GM12878 (cell line): ENCODE measurements at regions not wholly inside any gene's neighbourhood (a gene's known extent, or its start where the extent isn't known, plus 50 kb on each side); places are given as distances from the start of the nearest gene placed in this dataset.

Experiments used
- ATAC-seq: fragments of 200-7000 bp; cut with Tn5 transposase; 3 replicates; pipeline ENCODE4 v1.9.1; 2020; ENCODE audit warnings: mild to moderate bottlenecking, moderate library complexity
- BruUV-seq: library from RNA; stranded (reverse); fragments of 400-500 nt; replicated peaks from 2 replicates; lab custom pipeline; 2021; lab: Mats Ljungman, UMichigan
- CTCF ChIA-PET: fragments of 300-600 bp; sonication (Branson Sonifier 250); formaldehyde crosslinking; extraction: SDS; loops from one replicate; lab custom pipeline; 2021; ENCODE audit warnings: inconsistent platforms; lab: Yijun Ruan, JAX
- POLR2A ChIA-PET: fragments of 350-600 bp; formaldehyde crosslinking; extraction: SDS; loops from one replicate; lab custom pipeline; 2021; ENCODE audit warnings: inconsistent platforms; lab: Charles Lee
- RAD21 ChIA-PET: fragments of 300-600 bp; sonication (Branson Sonifier 250); formaldehyde crosslinking; loops from one replicate; lab custom pipeline; 2023; ENCODE audit warnings: antibody characterized with exemption; ENCODE audit not compliant: unreplicated experiment; lab: Charles Lee
- SMC1A ChIA-PET: fragments of 300-600 bp; sonication (Branson Sonifier 250); formaldehyde crosslinking; loops from one replicate; lab custom pipeline; 2023; ENCODE audit not compliant: unreplicated experiment, uncharacterized antibody; lab: Charles Lee
- DNase-seq: peaks from one replicate; pipeline ENCODE4 v3.0.0-alpha.2; 2011; ENCODE audit warnings: low read depth, low spot score
- FAIRE-seq: peaks from 3 replicates; lab custom pipeline; 2011; peaks lifted over from hg19 to GRCh38; lab: Jason Lieb, UNC
- H2AFZ ChIP-seq: 2 replicates; pipeline ENCODE4 v1.6.0; 2011; ENCODE audit warnings: low read depth, low read length, control low read depth; ENCODE audit not compliant: control insufficient read depth
- H3K27ac ChIP-seq: 2 replicates; pipeline ENCODE4 v1.5.1; 2011; ENCODE audit warnings: control low read depth; ENCODE audit not compliant: control insufficient read depth, insufficient read depth
- H3K27me3 ChIP-seq, 2 experiments: replicated peaks in 1 of 2; 2 replicates each; pipeline versions ENCODE4 v1.6.0 to v1.6.1; 2011; ENCODE audit warnings: low read length in 1 of 2; ENCODE audit not compliant: control insufficient read depth in 2 of 2, insufficient read depth in 2 of 2
- H3K36me3 ChIP-seq, 2 experiments: 2 replicates each; pipeline ENCODE4 v1.5.1; 2011; ENCODE audit warnings: low read length in 1 of 2; ENCODE audit not compliant: control insufficient read depth in 2 of 2, insufficient read depth in 2 of 2
- H3K4me1 ChIP-seq: 2 replicates; pipeline ENCODE4 v1.6.1; 2011; ENCODE audit warnings: mild to moderate bottlenecking, low read length, moderate library complexity, mixed read lengths; ENCODE audit not compliant: control insufficient read depth, insufficient read depth
- H3K4me2 ChIP-seq: 2 replicates; pipeline ENCODE4 v1.6.0; 2011; ENCODE audit warnings: control low read depth; ENCODE audit not compliant: control insufficient read depth, insufficient read depth
- H3K4me3 ChIP-seq: fragments of 200-600 bp; sonication (generic); 2 replicates; pipeline ENCODE4 v1.5.1; 2016
- H3K79me2 ChIP-seq: 2 replicates; pipeline ENCODE4 v1.6.0; 2011; ENCODE audit warnings: low read length; ENCODE audit not compliant: control insufficient read depth, insufficient read depth
- H3K9ac ChIP-seq: 2 replicates; pipeline ENCODE4 v1.8.0; 2011; ENCODE audit warnings: low read length, control low read depth, mixed read lengths; ENCODE audit not compliant: control insufficient read depth, insufficient read depth
- H3K9me3 ChIP-seq: replicated peaks from 3 replicates; pipeline ENCODE4 v1.5.1; 2011; ENCODE audit warnings: mild to moderate bottlenecking, low read length; ENCODE audit not compliant: control insufficient read depth, insufficient read depth
- H4K20me1 ChIP-seq: 2 replicates; pipeline ENCODE4 v1.6.0; 2011; ENCODE audit not compliant: control insufficient read depth, insufficient read depth
- FOXM1 ChIP-seq: IDR thresholded peaks from 2 replicates; pipeline ENCODE4 v1.6.1; 2012; ENCODE audit warnings: low read depth, mild to moderate bottlenecking, inconsistent platforms, low read length, moderate library complexity
- HDAC6 ChIP-seq: fragments of 200-600 bp; sonication (generic); IDR thresholded peaks from one replicate; pipeline ENCODE4 v1.8.0; 2017; ENCODE audit warnings: antibody characterized with exemption; ENCODE audit not compliant: unreplicated experiment
- IKZF1 ChIP-seq: fragments of 450-650 bp; conservative IDR thresholded peaks from 2 replicates; pipeline ENCODE4 v1.6.1; 2017; ENCODE audit warnings: antibody characterized with exemption, mild to moderate bottlenecking
- KDM1A ChIP-seq: fragments of 200-600 bp; sonication (generic); IDR thresholded peaks from 2 replicates; pipeline ENCODE4 v1.6.1; 2016; ENCODE audit warnings: borderline replicate concordance
- MYB ChIP-seq: fragments of 150-350 bp; IDR thresholded peaks from 2 replicates; pipeline ENCODE4 v1.6.1; 2014; ENCODE audit warnings: mild to moderate bottlenecking, low read depth, low read length, borderline replicate concordance
- SIN3A ChIP-seq: IDR thresholded peaks from 2 replicates; pipeline ENCODE4 v1.6.1; 2012; ENCODE audit warnings: low read depth, low read length, improper control_type of control experiment
- SP1 ChIP-seq: IDR thresholded peaks from one replicate; pipeline ENCODE4 v1.6.1; 2011; ENCODE audit warnings: low read depth, low read length
- STAT1 ChIP-seq: fragments of 450-650 bp; conservative IDR thresholded peaks from 2 replicates; pipeline ENCODE4 v1.6.1; 2014; ENCODE audit warnings: antibody characterized with exemption, mild to moderate bottlenecking
- WGBS: methylation state at CpG from one replicate; pipeline ENCODE4 v1.1.6; 2016; ENCODE audit warnings: low lambda C conversion rate; ENCODE audit not compliant: insufficient replicate concordance, insufficient coverage; ENCODE audit errors: missing lambda C conversion rate; 5-methylcytosine and 5-hydroxymethylcytosine counted together
- in situ Hi-C: fragments of 300-500 bp; cut with MboI; formaldehyde crosslinking; loops from 9 replicates; pipeline ENCODE4 v1.14.3; 2018; ENCODE audit warnings: mixed read lengths
- intact Hi-C: fragments of 100-400 bp; cut with micrococcal nuclease; formaldehyde crosslinking; loops from one replicate; pipeline ENCODE4 v1.14.2; 2022; ENCODE audit not compliant: unreplicated experiment
- TF ChIP-seq, protein P1 (sequence below): fragments of 450-650 bp; IDR thresholded peaks from 2 replicates; pipeline ENCODE4 v1.6.1; 2018; ENCODE audit warnings: borderline replicate concordance, mild to moderate bottlenecking; ENCODE audit not compliant: partially characterized antibody
- TF ChIP-seq, protein P2 (sequence below): IDR thresholded peaks from 2 replicates; pipeline ENCODE4 v1.6.1; 2012; ENCODE audit warnings: mild to moderate bottlenecking, low read depth, low read length
- TF ChIP-seq, protein P3 (sequence below): IDR thresholded peaks from 2 replicates; pipeline ENCODE4 v1.6.1; 2012; ENCODE audit warnings: low read depth, low read length, improper control_type of control experiment

DNA sequence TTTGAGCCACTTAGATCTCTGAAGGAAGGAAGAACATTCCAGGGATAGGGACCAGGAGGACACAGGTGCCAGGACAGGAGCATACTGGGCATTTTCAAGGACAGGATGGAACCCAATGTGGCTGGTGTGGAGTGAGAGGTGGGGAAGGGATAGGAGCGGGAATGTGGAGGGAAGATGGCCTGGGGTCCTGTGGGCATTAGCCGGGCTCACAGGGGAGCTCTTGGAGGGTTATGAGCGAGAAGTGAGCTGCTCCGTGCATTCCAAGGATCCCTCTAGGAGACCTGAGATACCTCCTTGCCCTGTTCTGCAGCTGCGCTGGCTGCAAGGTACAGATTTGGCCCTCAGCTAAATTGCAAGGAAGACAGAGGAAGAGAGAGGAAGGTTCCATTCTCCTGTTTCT lies 87.5 kb downstream of the IER5 start (continued):
- TF ChIP-seq, protein P1, sequence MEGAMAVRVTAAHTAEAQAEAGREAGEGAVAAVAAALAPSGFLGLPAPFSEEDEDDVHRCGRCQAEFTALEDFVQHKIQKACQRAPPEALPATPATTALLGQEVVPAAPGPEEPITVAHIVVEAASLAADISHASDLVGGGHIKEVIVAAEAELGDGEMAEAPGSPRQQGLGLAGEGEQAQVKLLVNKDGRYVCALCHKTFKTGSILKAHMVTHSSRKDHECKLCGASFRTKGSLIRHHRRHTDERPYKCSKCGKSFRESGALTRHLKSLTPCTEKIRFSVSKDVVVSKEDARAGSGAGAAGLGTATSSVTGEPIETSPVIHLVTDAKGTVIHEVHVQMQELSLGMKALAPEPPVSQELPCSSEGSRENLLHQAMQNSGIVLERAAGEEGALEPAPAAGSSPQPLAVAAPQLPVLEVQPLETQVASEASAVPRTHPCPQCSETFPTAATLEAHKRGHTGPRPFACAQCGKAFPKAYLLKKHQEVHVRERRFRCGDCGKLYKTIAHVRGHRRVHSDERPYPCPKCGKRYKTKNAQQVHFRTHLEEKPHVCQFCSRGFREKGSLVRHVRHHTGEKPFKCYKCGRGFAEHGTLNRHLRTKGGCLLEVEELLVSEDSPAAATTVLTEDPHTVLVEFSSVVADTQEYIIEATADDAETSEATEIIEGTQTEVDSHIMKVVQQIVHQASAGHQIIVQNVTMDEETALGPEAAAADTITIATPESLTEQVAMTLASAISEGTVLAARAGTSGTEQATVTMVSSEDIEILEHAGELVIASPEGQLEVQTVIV = no peak

DNA sequence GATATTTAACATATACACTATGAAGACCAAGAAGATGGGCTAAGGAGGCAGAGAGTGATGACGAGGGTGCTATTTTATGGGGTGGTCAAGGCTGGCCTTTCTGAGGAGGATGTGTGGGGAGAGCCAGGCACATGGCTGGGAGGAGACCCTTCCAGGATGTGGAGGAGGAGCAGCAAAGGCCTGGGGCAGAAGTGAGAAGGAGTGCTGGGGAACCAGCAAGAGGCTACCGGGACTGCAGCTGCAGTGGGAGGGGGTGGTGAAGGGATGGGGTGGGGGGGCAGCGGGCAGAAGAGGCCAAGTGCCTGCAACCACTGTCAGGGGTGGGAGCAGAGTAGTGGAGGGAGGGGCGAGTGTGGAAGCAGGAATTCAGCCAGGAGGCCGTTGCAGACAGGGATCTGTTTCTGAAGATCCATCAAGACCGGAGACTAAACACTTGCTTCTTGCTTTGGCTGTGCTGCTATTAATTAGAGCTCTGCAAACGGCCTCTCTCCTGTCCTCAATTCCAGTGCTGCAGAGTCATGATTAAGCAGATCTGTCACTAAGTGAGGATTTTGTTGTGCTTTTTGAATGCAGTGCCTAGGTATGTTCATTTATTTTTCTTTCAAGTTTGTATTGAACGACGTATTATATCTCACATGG lies 89.9 kb downstream of the IER5 start:
- H2AFZ ChIP-seq = no peak overlapping the region
- H3K27me3 ChIP-seq = no peaks in the 10 kb centered on the region; a peak in 1 of 4 replicates
- DNase-seq = no peak
- POLR2A ChIA-PET = no interaction called here
- CTCF ChIA-PET = interaction anchor here (2.1 kb wide), 1 partner anchor 9 kb away, joined by 8 read pairs; no protein-coding TSS in a partner anchor
- ATAC-seq = no peak
- no peak for FAIRE-seq
- no TSS peak for BruUV-seq
- no peak overlapping the region for H3K9ac ChIP-seq
- no peak overlapping the region for H3K4me2 ChIP-seq
- H4K20me1 ChIP-seq = no peaks in the 10 kb centered on the region; the same call in 1 of the 2 replicates
- H3K79me2 ChIP-seq = no peaks in the 10 kb centered on the region
- WGBS = 54% methylated on average over 5 of the region's 9 CpGs
- H3K9me3 ChIP-seq = no peaks in the 10 kb centered on the region; the same call in 2 of the 3 replicates
- peaks cover 12% of the 10 kb centered on the region for H3K4me1 ChIP-seq
- no peak overlapping the region for H3K4me3 ChIP-seq
- RAD21 ChIA-PET = no interaction called here
- intact Hi-C loops (no loop called here), in situ Hi-C loops (no loop called here)
- no peak for TF ChIP-seq KDM1A
- TF ChIP-seq, protein P2, sequence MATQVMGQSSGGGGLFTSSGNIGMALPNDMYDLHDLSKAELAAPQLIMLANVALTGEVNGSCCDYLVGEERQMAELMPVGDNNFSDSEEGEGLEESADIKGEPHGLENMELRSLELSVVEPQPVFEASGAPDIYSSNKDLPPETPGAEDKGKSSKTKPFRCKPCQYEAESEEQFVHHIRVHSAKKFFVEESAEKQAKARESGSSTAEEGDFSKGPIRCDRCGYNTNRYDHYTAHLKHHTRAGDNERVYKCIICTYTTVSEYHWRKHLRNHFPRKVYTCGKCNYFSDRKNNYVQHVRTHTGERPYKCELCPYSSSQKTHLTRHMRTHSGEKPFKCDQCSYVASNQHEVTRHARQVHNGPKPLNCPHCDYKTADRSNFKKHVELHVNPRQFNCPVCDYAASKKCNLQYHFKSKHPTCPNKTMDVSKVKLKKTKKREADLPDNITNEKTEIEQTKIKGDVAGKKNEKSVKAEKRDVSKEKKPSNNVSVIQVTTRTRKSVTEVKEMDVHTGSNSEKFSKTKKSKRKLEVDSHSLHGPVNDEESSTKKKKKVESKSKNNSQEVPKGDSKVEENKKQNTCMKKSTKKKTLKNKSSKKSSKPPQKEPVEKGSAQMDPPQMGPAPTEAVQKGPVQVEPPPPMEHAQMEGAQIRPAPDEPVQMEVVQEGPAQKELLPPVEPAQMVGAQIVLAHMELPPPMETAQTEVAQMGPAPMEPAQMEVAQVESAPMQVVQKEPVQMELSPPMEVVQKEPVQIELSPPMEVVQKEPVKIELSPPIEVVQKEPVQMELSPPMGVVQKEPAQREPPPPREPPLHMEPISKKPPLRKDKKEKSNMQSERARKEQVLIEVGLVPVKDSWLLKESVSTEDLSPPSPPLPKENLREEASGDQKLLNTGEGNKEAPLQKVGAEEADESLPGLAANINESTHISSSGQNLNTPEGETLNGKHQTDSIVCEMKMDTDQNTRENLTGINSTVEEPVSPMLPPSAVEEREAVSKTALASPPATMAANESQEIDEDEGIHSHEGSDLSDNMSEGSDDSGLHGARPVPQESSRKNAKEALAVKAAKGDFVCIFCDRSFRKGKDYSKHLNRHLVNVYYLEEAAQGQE = no peak
- no peak for TF ChIP-seq IKZF1
- no peak for TF ChIP-seq SIN3A
- no peak for TF ChIP-seq MYB
- TF ChIP-seq FOXM1 = no peak
- TF ChIP-seq STAT1 = no peak
- TF ChIP-seq, protein P3, sequence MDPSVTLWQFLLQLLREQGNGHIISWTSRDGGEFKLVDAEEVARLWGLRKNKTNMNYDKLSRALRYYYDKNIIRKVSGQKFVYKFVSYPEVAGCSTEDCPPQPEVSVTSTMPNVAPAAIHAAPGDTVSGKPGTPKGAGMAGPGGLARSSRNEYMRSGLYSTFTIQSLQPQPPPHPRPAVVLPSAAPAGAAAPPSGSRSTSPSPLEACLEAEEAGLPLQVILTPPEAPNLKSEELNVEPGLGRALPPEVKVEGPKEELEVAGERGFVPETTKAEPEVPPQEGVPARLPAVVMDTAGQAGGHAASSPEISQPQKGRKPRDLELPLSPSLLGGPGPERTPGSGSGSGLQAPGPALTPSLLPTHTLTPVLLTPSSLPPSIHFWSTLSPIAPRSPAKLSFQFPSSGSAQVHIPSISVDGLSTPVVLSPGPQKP = no peak
- no peak for TF ChIP-seq HDAC6
- TF ChIP-seq SP1 = no peak
- SMC1A ChIA-PET = interaction anchor here (0.9 to 1.7 kb wide), 3 partner anchors 9 to 247 kb away, joined by 3 to 5 read pairs (median 5); no protein-coding TSS in a partner anchor
- no peaks in the 10 kb centered on the region for H3K36me3 ChIP-seq
- H3K27ac ChIP-seq = no peak overlapping the region
